ENCODE measurements at regions not wholly inside any gene's neighbourhood (a gene's known extent, or its start where the extent isn't known, plus 50 kb on each side); places are given as distances from the start of the nearest gene placed in this dataset.
A peak's percentile ranks its signal among the peaks of the same experiment; 100 is the strongest.

DNA sequence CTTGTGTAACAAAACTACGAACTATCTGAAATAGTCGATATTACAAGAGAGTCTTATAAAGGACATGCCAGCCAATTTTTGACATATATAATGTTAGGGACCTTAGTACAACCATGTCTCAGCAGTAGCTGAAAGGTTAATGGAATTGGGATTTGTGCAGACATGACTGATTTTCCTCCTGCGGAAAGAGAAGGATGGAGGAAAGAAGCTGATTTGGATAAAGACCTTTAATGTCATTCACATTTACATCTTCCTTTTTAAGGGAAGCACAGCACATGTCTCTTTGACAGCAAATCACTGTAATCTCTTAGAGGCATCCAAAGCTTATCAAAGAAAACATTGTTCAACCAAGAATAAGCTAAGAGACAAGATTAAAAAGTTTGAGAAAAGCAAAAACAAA is 1976.2 kb upstream of the IGFBP7 start:
- DNase-seq = no peak

DNA sequence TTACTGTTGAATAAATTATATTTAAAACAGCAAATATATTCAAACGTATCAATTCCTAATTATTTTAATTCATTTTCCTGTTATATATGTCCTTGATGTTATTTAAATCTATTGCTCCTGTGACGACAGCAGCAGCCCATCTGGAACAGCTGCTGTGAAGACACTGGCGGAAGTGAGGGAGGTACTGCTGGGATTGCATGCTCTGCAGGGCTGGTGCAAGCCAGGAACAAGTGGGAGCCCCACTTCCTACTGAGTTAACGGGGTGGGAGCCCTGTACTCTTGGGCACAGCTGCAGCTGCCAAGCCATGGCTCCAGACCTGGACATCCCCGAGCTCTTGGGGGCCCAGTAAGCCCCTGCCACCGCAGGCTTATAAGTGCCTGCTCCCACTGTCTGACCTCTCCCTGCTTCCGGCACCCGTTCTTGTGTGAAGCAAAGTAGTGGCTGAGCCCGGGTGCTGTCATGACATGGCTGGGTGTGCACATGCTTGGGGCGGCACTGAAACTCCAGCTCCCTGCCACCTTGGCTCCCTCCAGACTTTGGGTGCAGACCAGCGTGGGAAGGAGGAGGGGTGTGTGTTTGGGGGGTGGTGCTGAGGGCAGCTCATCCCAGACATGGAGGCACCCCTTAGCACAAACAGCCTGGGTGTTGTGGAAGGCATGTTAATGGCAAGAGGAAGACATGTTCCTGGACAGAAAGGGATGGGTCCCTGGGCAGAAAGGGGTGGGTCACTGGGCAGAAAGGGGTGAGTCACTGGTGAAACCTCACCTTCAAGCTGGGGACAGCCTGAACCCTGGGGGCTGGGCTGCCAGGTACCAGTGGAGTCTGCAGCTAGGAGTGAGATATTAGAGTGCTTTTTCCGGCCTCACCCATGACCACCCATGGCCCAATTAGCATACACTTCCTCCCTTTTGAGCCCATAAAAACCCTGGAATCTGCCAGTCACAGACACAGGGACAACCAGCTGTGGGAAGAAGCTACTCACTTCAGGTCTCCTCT is 1981.3 kb upstream of the IGFBP7 start:
- peak; percentile 15 for DNase-seq

DNA sequence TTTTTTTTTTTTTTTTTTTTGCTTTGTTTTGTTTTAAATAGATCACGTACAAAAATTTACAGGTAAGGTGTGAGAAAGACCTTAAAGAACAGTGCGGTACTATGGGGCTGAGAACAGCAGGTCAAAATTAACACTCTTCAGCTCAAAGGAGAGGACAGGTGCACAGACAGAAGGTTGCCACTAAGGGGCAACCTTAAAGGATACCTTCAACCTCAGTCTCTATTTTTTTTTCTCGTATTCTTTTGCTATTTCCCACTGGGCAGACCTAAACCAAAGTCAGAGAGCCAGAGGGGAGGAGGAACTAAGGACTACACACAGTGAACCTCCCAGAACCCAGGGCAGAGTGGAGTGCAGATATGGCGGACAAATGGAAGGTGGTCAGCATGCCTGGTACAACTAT is 1984.3 kb upstream of the IGFBP7 start:
- DNase-seq = no peak

DNA sequence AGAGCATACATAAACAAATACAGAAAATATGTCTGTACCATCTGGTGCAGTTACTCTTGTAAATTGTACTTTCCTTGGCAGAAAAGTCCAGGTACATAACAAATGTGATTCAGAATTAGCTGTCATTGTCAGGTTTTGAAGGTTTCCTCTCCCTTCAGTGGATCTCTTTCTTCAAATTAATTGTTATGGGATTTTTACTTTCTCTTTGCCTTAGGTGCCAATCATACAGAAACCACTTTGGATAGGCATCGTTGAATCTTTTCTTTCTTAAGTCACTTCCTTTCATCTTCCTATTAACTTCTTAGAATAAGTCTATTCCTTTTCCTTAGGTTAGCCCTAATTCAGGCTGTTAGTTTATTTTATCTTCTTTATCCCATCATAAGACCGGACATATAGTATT is 1992.1 kb upstream of the IGFBP7 start:
- no peak for DNase-seq

DNA sequence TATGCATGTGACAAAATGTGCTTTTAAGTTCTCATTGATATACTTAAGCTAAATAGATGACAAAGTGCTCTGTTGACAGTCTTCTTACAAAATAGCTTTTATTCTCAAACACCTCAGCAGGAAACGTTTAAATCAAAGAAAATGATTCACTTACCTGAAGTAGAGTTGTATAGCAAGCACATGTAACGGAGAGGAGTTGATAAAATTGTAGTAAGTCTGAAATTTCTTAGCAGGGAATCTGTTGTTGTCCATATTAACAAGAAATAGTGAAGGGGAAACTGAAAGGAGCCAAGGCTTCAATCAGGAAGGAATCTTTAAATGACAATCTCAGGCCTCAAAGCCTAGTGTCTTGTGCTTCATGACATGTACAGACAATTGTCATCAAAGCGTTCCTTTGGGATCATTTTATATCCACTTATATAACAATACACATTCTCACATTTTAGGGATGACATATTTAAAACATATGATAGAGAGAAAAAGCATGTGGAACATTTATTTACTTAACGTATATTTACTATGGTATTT is 2010.2 kb upstream of the IGFBP7 start:
- no peak for DNase-seq

DNA sequence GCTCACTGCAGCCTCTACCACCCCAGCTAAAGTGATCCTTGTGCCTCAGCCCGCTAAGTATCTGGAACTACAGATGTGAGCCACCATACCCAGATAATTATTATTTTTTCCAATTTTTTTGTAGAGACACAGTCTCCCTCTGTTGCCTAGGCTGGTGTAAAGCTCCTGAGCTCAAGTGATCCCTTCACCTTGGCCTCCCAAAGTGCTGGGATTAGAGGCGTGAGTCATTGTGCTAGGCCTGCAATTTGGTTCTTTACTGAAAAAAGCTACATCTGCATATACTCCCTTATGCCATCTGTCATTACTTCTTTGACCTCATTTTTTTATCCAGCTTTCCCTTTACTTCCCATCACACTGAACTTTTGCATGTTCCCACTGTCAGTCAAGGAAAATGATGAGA is 2012.4 kb upstream of the IGFBP7 start:
- DNase-seq = no peak

DNA sequence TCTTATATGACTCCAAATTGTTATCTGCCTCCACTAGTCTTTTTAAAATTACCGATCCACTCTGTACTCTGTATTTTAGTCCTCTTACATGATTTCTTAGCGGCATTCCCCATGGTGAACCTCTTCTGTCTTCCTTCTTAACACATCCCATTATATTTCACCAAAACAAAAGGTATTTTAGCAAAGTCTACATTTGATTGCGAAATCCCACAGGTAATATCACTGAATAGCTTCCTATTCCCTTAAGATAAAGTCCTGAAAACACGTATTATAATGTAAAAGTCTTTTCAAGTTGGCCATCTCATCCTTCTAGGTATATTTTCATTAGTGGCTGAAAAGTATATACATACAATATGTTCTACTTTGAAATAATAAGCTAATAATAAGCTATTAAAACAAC is 2016.0 kb upstream of the IGFBP7 start:
- DNase-seq = no peak

DNA sequence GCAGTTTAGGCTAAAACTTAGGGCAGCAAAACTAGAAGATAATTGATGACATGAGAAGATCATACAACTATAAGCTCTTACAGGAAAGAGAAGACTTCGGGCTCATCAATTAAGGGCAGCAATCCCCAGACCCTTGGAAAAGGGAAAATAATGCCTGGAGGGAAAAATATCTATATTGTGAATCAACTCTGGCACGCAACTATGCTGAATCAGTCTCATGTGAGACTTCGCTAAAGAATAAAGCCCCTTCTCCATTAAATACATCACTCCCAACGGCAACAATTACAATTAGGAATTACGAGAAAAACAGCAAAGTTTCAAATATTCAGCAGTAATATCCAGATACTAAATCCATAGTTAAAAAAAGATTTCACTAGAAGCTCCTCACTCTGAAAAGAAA is 2016.8 kb upstream of the IGFBP7 start:
- DNase-seq = no peak

DNA sequence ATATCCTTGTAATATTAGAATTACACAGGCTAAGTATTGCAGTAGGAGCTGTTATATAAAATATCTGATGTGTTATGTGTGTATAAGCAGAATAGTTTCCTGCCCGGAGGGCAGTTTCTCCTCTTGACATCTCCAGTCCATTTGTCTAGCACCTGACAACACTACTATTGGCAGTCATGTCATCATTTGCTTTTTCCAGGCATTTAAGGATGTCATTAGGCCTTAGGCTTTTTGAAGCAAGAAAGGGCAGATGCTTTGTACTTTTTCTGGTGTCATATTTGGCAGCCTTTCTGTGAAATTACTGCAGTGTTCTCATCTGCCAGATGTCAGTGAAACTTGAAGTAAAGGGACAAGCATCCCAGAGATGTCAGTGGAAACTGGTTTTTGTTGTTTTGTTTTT is 2017.6 kb upstream of the IGFBP7 start:
- DNase-seq = peak; percentile 95

DNA sequence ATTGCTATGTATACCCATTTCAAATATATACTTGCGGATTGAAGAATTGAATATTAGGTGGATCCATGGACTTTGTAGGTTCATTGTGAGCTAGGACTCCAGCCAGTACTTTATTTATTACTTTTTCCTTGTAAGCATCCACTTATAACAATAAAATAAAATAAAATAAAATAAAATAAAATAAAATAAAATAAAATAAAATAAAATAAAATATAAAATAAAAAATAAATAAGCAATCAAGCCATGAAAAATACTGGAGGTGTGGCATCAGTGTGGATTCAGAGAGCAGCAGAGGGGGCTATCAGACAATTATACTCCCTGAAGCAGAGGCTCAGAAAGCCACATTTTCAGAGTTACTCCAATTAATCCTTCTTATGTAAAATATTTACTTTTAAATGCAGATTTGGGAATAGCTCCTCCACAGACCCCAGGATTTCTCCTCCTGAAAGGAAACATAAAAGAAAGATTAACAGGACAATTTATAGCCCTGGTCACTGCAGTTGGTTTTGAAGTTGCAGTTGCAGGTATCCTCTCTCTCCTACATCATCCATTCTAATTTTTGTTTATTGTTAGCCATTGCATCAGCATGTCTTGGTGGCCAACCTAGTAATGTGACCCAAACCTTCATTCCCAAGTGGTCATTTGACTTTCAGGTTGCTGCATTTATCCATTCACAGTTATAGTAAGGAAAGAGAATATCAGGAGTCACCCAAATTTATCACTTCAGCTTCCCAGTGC is 2025.2 kb upstream of the IGFBP7 start:
- DNase-seq = no peak

DNA sequence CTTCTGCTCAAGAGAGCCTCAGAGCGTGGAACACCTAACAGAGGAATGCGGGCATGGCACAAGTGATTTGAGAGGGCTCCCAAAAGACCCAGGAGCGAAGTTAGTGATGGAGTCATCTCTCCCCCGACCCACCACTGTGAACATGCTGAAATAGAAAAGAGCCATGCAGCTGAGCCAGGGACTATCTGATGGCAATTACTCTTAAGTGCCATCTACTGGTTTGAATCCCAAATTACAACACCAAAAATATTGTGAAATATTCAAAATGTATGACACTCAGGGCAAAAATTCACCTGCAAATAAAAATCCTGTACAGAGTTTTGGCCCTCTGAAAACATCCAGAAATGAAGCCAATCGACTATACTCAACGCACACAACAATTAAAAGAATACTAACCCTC is 2038.9 kb upstream of the ADGRL3 start:
- DNase-seq = no peak

DNA sequence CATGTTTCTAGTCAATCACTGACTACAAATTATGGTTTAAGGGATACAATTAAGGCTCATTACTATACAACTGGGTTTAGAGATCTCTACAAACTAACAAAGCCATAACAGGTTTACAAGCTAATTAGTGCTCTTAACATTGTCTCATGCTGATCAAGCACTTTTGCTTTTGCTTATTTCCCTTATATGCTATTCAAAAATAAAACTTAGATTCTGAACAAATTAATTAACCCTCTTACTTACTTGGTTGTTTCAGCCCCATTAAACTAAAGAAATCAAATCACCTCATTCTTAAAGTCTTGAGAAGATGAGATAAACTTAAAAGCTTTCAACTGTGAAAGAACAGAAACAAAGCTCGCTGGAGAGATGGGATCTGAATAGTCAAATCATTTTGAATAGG is 2024.5 kb upstream of the ADGRL3 start:
- no peak for DNase-seq

DNA sequence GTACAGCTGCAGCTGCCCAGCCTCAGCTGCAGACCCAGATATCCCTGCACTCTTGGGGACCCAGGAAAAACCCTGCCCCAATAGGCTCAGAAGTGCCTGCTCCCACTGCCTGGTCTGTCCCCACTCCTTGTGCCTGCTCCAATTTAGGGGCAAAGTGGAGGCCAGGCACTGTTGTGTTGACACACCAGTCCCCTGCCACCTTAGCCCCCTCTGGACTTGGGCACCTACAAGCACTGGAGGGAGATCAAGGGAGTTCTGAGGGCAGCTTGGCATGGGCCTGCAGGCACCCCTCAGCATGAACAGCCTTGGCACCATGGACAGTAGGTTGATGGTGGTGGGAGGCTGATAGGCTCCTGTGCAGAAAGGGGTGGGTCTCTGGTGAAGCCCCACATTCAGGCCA is 2020.8 kb upstream of the ADGRL3 start:
- no peak for DNase-seq

DNA sequence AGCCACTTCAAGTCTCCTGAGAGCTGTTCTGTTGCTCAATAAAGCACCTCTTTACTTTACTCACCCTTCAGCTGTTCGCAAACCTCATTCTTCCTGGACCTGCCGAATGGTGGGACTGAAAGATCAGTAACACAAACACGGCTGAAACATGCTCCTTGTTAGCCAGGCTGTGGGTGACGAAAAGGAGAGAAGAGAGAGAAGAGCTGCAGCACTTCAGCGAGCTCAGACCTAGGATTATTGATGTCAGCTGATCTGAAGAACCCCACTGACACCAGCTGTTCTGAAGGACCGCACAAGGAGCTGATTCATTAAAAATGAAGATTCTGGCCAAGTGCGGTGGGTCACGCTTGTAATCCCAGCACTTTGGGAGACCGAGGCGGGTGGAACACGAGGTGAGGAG is 2020.0 kb upstream of the ADGRL3 start:
- no peak for DNase-seq

DNA sequence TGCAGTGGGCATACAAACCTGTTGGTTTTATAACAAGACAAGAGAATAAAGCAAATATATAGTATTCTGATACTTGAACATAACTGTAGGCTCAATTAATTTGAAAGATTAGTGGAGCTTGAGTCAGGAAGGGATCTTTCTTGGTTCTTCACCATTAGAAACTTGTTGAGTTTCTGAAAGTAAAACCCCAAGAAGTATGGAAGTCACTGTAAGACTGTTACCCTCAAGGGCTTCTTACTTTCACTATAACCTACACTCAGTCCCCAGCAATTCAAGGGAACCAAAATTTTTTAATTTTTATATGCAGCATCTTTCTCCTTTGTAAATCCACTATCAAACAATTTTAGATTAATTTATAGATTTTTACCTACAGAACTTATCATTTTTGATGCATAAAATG is 2019.2 kb upstream of the ADGRL3 start:
- no peak for DNase-seq

DNA sequence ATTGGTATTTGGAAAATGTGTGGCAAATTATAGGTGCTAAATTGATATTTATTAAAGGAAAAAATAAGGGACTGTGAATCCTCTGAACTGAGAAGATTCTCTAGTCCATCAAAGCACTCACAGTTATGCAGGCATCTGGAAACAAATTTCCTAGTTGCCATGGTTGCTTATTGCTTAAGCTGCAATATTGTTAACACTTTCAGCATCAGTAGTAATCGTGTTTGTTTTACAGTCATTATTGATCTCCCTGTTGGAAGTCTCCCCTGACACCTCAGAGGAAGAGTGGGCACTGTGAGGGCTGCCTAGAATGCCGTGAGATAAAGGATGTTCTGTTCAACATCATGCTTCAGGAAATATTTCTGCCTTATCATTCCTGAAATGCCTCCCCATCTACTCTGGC is 2004.3 kb upstream of the ADGRL3 start:
- peak; percentile 89 for DNase-seq

DNA sequence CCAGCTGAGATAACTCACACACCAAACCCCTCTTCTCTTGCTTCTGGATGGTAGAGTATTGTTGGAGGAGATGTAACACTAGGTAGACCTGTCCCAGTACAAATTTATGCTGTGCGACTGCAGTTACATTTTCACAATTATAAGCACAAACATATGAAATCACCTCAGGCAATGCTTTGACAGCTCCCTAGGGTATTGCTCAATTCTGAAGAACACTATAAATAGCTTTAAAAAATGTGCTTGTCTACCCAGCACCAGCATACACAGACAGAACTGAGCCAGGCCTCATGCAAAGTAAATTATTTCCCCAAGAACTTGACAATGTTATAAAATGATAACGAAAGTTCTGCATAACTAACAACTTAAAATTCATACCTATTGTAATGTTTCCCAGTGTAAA is 1999.1 kb upstream of the ADGRL3 start:
- no peak for DNase-seq

DNA sequence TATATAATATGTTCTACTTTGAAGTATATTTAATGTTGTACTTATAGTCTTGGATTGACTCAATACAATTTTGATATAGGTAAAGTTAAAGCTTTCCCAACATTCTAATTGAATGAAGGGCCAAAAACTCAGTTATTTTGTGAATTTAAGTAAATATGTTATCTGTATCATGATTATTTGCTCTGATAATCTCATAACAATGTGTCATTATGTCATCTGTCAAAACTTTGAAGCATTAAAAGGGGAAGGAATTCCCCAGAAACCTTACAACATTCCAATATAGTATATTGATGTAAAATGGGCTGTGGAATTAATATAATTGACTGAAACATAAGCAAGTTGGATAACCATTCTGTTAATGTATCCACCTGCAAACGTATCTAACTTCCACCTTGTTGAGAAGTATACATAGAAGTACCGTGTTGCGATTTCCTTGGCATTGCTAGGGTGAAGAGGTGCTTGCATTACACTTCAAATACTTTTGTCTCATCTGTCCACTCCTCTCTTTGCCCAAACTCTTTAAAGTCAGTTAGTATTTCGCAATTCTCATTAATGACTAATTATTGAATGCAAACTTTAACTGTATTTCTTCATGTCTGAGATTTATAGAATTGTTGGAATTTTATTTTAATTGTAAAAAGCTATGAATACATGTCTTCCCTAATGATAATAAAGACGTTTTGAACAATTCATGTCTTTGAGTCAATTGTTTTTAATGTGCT is 1982.1 kb upstream of the ADGRL3 start:
- no peak for DNase-seq

DNA sequence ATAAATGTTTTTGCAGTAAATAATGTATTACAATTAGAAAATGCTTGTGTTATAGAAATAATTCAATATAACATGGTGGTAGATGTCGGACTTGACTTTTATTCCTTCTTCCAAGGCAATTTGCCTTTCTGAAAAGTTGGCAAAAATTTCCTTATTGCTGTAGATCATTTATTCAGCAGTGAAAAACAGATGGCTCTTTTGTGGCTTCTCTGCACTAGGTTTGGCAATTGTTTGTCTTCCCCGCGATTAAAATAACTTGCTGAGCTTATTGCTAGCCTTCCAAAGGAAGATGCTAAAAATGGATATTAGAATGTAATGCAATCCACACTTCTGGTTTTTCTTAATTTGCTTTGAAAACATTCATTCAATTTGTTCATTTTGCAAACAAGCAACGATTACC is 1977.9 kb upstream of the ADGRL3 start:
- no peak for DNase-seq

DNA sequence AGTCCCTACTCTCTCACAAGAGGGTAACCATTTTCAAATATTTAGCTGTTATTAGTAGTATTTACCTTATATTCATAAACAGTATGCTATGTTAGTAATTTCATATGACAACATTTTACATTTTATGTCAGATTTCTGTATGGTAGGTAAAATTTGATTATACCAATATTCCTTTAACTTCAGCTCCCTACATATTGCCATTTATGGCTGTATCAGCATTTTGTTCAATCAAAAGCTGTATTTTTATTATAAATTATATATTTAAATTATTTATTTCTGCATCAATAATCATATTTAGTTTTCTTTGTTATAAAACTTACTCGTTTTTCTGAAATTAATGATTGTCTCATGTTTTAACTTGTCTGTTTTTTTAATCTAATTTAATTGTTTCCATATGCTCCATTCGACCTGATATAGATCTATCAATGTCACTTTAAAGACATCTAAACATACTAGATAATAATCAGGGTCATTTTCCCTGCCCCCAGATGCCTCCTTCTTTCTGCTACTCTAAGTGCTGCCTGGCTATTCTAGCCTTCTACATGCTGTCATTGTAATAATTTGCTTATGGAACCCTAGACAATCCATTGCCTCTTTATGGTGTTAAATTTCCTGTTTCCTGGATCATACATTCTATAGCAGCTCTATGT is 1976.7 kb upstream of the ADGRL3 start:
- DNase-seq = peak; percentile 76

DNA sequence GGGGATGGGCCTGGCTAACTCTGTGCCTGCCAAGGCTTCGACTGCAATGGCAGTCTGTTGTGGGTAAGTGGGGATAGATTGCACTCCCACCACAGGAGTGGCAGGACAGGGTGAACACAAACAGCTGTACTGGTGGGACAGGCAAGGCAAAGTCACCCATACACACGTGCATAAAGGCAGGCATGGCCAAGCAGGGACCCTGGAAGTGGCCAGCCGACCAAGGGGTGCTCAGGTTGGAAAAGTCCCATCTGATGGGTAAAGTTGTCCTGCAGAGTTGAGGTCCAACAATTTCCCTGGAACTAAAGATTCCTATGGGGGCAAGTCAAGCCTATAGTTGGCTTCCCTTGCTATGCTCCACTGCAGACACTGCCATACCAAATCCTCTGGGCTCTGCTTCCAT is 1961.9 kb upstream of the ADGRL3 start:
- DNase-seq = no peak

DNA sequence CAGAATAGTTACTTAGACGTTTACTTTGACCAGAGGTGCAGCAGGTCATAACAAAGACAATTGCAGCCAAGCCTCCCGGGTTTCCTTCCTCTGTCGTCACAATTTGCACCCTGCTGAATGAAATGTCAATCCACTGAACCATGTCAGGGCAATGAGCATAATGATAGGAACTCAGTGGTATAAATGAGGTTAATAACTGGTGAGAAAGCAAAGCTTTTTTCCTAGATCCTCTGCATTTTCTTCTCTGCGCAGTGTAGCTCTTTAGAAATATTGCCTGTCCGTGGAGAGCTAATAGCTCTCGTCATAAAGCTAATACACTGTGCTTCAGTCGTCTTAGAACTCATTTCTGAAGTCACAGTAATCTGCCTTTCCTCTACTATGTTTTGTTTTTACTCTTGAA is 1960.1 kb upstream of the ADGRL3 start:
- peak; percentile 15 for DNase-seq

DNA sequence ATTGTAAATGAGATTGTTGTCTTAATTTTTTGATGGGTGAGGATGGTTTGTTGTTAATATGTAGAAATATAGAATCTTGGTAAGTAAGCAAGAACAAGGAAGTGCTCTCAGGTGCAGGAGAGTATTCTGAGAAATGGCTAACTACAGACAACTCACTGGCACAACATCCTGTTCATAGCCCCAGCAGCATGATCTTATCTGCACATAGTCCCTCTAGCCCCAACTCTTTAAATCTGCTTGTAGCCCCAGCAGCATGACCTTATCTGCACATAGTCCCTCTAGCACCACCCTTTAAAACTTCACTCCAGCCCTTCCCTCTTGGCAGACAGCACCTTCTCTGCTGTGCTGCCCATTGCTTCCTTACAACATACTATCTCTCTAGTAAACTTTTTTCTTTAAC is 1957.1 kb upstream of the ADGRL3 start:
- DNase-seq = no peak
